COLO668 (cell line): ENCODE measurements at regions not wholly inside any gene's neighbourhood (a gene's known extent, or its start where the extent isn't known, plus 50 kb on each side); places are given as distances from the start of the nearest gene placed in this dataset.
A peak's percentile ranks its signal among the peaks of the same experiment; 100 is the strongest.
"Not testable (repeated sequence)": the region's sequence is repeated elsewhere in the genome, so short reads cannot be mapped to it uniquely, and the experiment has no call there.

Experiments used
- DNase-seq: peaks from one replicate; lab custom pipeline; 2025; ENCODE audit not compliant: unreplicated experiment; lab: John Stamatoyannopoulos, UW

GRCh38 chrX:71822314-71822713, 59.2 kb downstream of the CXorf49B start:
- not testable (repeated sequence) for DNase-seq

GRCh38 chrX:71823391-71824057, 60.4 kb downstream of the CXorf49B start:
- no peak for DNase-seq

GRCh38 chrX:71828086-71828485, 64.9 kb downstream of the CXorf49B start:
- no peak for DNase-seq

GRCh38 chrX:71838092-71838491, 72.6 kb upstream of the NHSL2 start:
- DNase-seq: not testable (repeated sequence)

GRCh38 chrX:71846429-71846828, 64.2 kb upstream of the NHSL2 start:
- no peak for DNase-seq

GRCh38 chrX:71852182-71852581, 58.5 kb upstream of the NHSL2 start:
- no peak for DNase-seq

- peak; percentile 1 for DNase-seq
Observed at GRCh38 chrX:71859637-71860036, 51.0 kb upstream of the NHSL2 start.
